ENCODE measurements at regions not wholly inside any gene's neighbourhood (a gene's known extent, or its start where the extent isn't known, plus 50 kb on each side); places are given as distances from the start of the nearest gene placed in this dataset.

GRCh38 chr12:124716208-124717130 lies 147.2 kb downstream of the SCARB1 start:
- Mint-ChIP-seq H3K9me3 (ENCODE audit: unreplicated experiment) (no peaks in the 10 kb centered on the region), H3K27me3 (ENCODE audit: insufficient read depth, unreplicated experiment) (no peaks in the 10 kb centered on the region), H3K4me3 (ENCODE audit: unreplicated experiment) (no peak overlapping the region), H3K4me1 (ENCODE audit: insufficient read depth, unreplicated experiment) (peaks cover 33% of the 10 kb centered on the region), H3K27ac (ENCODE audit: low read depth, unreplicated experiment) (no peak overlapping the region), H3K36me3 (ENCODE audit: insufficient read depth, unreplicated experiment) (no peaks in the 10 kb centered on the region)
- no peak for TF ChIP-seq CTCF (IDR thresholded peaks at IDR 0.05; ENCODE audit: unreplicated experiment)
- POLR2A ChIA-PET: interaction anchor here (0.6 to 1.4 kb wide), 3 partner anchors 31 to 201 kb away, joined by 3 read pairs; no protein-coding TSS in a partner anchor
- intact Hi-C loops (cut with micrococcal nuclease): no loop called here
- DNase-seq (ENCODE audit: unreplicated experiment): no peak
- CTCF ChIA-PET: interaction anchor here (0.6 kb wide), 1 partner anchor 31 kb away, joined by 3 read pairs; no protein-coding TSS in a partner anchor
- no TSS peak for BruUV-seq (replicated peaks)

GRCh38 chr12:124715121-124715990 lies 147.9 kb upstream of the NCOR2 start:
- ChIA-PET POLR2A (interaction anchor here (0.7 to 1.4 kb wide), 2 partner anchors 50 to 196 kb away, joined by 3 to 4 read pairs; no protein-coding TSS in a partner anchor), CTCF (interaction anchor here (0.6 to 0.9 kb wide), 2 partner anchors 13 to 27 kb away, joined by 3 read pairs; no protein-coding TSS in a partner anchor)
- no TSS peak for BruUV-seq (replicated peaks)
- TF ChIP-seq CTCF (IDR thresholded peaks at IDR 0.05; ENCODE audit: unreplicated experiment): no peak
- H3K27ac Mint-ChIP-seq (ENCODE audit: low read depth, unreplicated experiment): peak overlapping the region; percentile 20
- H3K4me3 Mint-ChIP-seq (ENCODE audit: unreplicated experiment): no peak overlapping the region
- H3K27me3 Mint-ChIP-seq (ENCODE audit: insufficient read depth, unreplicated experiment): no peaks in the 10 kb centered on the region
- intact Hi-C loops (cut with micrococcal nuclease): no loop called here
- no peaks in the 10 kb centered on the region for H3K36me3 Mint-ChIP-seq (ENCODE audit: insufficient read depth, unreplicated experiment)
- DNase-seq (ENCODE audit: unreplicated experiment): peak; percentile 63
- H3K4me1 Mint-ChIP-seq (ENCODE audit: insufficient read depth, unreplicated experiment): peaks cover 22% of the 10 kb centered on the region
- H3K9me3 Mint-ChIP-seq (ENCODE audit: unreplicated experiment): no peaks in the 10 kb centered on the region

GRCh38 chr12:124713436-124714082 lies 146.1 kb upstream of the NCOR2 start:
- no peak for DNase-seq (ENCODE audit: unreplicated experiment)
- CTCF ChIA-PET: no interaction called here
- no peak for TF ChIP-seq CTCF (IDR thresholded peaks at IDR 0.05; ENCODE audit: unreplicated experiment)
- POLR2A ChIA-PET: no interaction called here
- Mint-ChIP-seq H3K4me1 (ENCODE audit: insufficient read depth, unreplicated experiment) (peaks cover 13% of the 10 kb centered on the region), H3K27ac (ENCODE audit: low read depth, unreplicated experiment) (no peak overlapping the region), H3K27me3 (ENCODE audit: insufficient read depth, unreplicated experiment) (no peaks in the 10 kb centered on the region), H3K9me3 (ENCODE audit: unreplicated experiment) (no peaks in the 10 kb centered on the region), H3K36me3 (ENCODE audit: insufficient read depth, unreplicated experiment) (no peaks in the 10 kb centered on the region), H3K4me3 (ENCODE audit: unreplicated experiment) (no peak overlapping the region)
- intact Hi-C loops (cut with micrococcal nuclease): no loop called here
- BruUV-seq (replicated peaks): no TSS peak

Measured in MCF 10A (cell line).